PC-3 (cell line): ENCODE measurements at regions not wholly inside any gene's neighbourhood (a gene's known extent, or its start where the extent isn't known, plus 50 kb on each side); places are given as distances from the start of the nearest gene placed in this dataset.

Experiments used
- CTCF ChIP-seq: fragments of 300-600 bp; sonication (generic); conservative IDR thresholded peaks from 2 replicates; pipeline ENCODE4 v1.5.1; 2017; ENCODE audit warnings: antibody characterized with exemption, low read depth, mild to moderate bottlenecking, low read length
- EZH2 ChIP-seq: fragments of 300-600 bp; sonication (generic); IDR thresholded peaks from one replicate; pipeline ENCODE4 v1.6.1; 2017; ENCODE audit warnings: antibody characterized with exemption, mild to moderate bottlenecking, low read length; ENCODE audit not compliant: unreplicated experiment
- EZH2phosphoT487 ChIP-seq: fragments of 300-600 bp; sonication (generic); IDR thresholded peaks from 2 replicates; pipeline ENCODE4 v1.6.1; 2018; ENCODE audit warnings: mild to moderate bottlenecking, antibody characterized with exemption, low read length, borderline replicate concordance

GRCh38 chr7:16113058-16113457 lies 308.3 kb downstream of the CRPPA start:
- TF ChIP-seq CTCF (no peak), EZH2 (no peak), EZH2phosphoT487 (no peak)
